ENCODE measurements at regions not wholly inside any gene's neighbourhood (a gene's known extent, or its start where the extent isn't known, plus 50 kb on each side); places are given as distances from the start of the nearest gene placed in this dataset.
A peak's percentile ranks its signal among the peaks of the same experiment; 100 is the strongest.

GRCh38 chr10:77716458-77717317 is 79.1 kb upstream of the KCNMA1 start:
- Histone ChIP-seq H3K9ac (ENCODE audit: low read depth, low read length) (no peak overlapping the region), H3K9me3 (ENCODE audit: control insufficient read depth, insufficient read depth, low read length) (no peaks in the 10 kb centered on the region), H3K36me3 (ENCODE audit: insufficient read depth, low read length) (no peaks in the 10 kb centered on the region), H3K4me1 (ENCODE audit: insufficient read depth, low read length) (peaks cover 15% of the 10 kb centered on the region)

GRCh38 chr10:77715536-77715935 is 77.9 kb upstream of the KCNMA1 start:
- Histone ChIP-seq H3K4me1 (ENCODE audit: insufficient read depth, low read length) (peaks cover 17% of the 10 kb centered on the region), H3K36me3 (ENCODE audit: insufficient read depth, low read length) (no peaks in the 10 kb centered on the region), H3K9me3 (ENCODE audit: control insufficient read depth, insufficient read depth, low read length) (no peaks in the 10 kb centered on the region), H3K9ac (ENCODE audit: low read depth, low read length) (no peak overlapping the region)

- H3K36me3 ChIP-seq (ENCODE audit: insufficient read depth, low read length) = no peaks in the 10 kb centered on the region
- H3K9ac ChIP-seq (ENCODE audit: low read depth, low read length) = no peak overlapping the region
- peaks cover 17% of the 10 kb centered on the region for H3K4me1 ChIP-seq (ENCODE audit: insufficient read depth, low read length)
- no peaks in the 10 kb centered on the region for H3K9me3 ChIP-seq (ENCODE audit: control insufficient read depth, insufficient read depth, low read length)
These were observed 77.5 kb upstream of the KCNMA1 start for GRCh38 chr10:77715088-77715487.

- Histone ChIP-seq H3K36me3 (ENCODE audit: insufficient read depth, low read length) (no peaks in the 10 kb centered on the region), H3K9ac (ENCODE audit: low read depth, low read length) (no peak overlapping the region), H3K9me3 (ENCODE audit: control insufficient read depth, insufficient read depth, low read length) (no peaks in the 10 kb centered on the region), H3K4me1 (ENCODE audit: insufficient read depth, low read length) (peaks cover 22% of the 10 kb centered on the region)
These were observed 76.1 kb upstream of the KCNMA1 start for GRCh38 chr10:77713521-77714280.

- no peak overlapping the region for H3K9ac ChIP-seq (ENCODE audit: low read depth, low read length)
- H3K4me1 ChIP-seq (ENCODE audit: insufficient read depth, low read length) = peaks cover 22% of the 10 kb centered on the region
- no peaks in the 10 kb centered on the region for H3K36me3 ChIP-seq (ENCODE audit: insufficient read depth, low read length)
- H3K9me3 ChIP-seq (ENCODE audit: control insufficient read depth, insufficient read depth, low read length) = no peaks in the 10 kb centered on the region
These were observed 74.6 kb upstream of the KCNMA1 start for GRCh38 chr10:77712207-77712606.

GRCh38 chr10:77711683-77712049 is 74.1 kb upstream of the KCNMA1 start:
- Histone ChIP-seq H3K4me1 (ENCODE audit: insufficient read depth, low read length) (peaks cover 22% of the 10 kb centered on the region), H3K9ac (ENCODE audit: low read depth, low read length) (no peak overlapping the region), H3K9me3 (ENCODE audit: control insufficient read depth, insufficient read depth, low read length) (no peaks in the 10 kb centered on the region), H3K36me3 (ENCODE audit: insufficient read depth, low read length) (no peaks in the 10 kb centered on the region)

- Histone ChIP-seq H3K4me1 (ENCODE audit: insufficient read depth, low read length) (peaks cover 22% of the 10 kb centered on the region), H3K36me3 (ENCODE audit: insufficient read depth, low read length) (no peaks in the 10 kb centered on the region), H3K9ac (ENCODE audit: low read depth, low read length) (peak overlapping the region; percentile 21; the same call in 1 of the 2 replicates), H3K9me3 (ENCODE audit: control insufficient read depth, insufficient read depth, low read length) (no peaks in the 10 kb centered on the region)
These were observed 73.4 kb upstream of the KCNMA1 start for GRCh38 chr10:77710759-77711682.

GRCh38 chr10:77710081-77710551 is 72.5 kb upstream of the KCNMA1 start:
- Histone ChIP-seq H3K4me1 (ENCODE audit: insufficient read depth, low read length) (peaks cover 22% of the 10 kb centered on the region), H3K9ac (ENCODE audit: low read depth, low read length) (peak overlapping the region; percentile 21; the same call in 1 of the 2 replicates), H3K9me3 (ENCODE audit: control insufficient read depth, insufficient read depth, low read length) (no peaks in the 10 kb centered on the region), H3K36me3 (ENCODE audit: insufficient read depth, low read length) (no peaks in the 10 kb centered on the region)

GRCh38 chr10:77707570-77707969 is 70.0 kb upstream of the KCNMA1 start:
- H3K9me3 ChIP-seq (ENCODE audit: control insufficient read depth, insufficient read depth, low read length) = no peaks in the 10 kb centered on the region
- no peak overlapping the region for H3K9ac ChIP-seq (ENCODE audit: low read depth, low read length)
- H3K4me1 ChIP-seq (ENCODE audit: insufficient read depth, low read length) = peaks cover 15% of the 10 kb centered on the region; the same call in 1 of the 2 replicates
- no peaks in the 10 kb centered on the region for H3K36me3 ChIP-seq (ENCODE audit: insufficient read depth, low read length)

- Histone ChIP-seq H3K4me1 (ENCODE audit: insufficient read depth, low read length) (peaks cover 3% of the 10 kb centered on the region; the same call in 1 of the 2 replicates), H3K9me3 (ENCODE audit: control insufficient read depth, insufficient read depth, low read length) (no peaks in the 10 kb centered on the region), H3K36me3 (ENCODE audit: insufficient read depth, low read length) (no peaks in the 10 kb centered on the region), H3K9ac (ENCODE audit: low read depth, low read length) (no peak overlapping the region)
These were observed 64.6 kb upstream of the KCNMA1 start for GRCh38 chr10:77702166-77702565.

GRCh38 chr10:77700086-77700485 is 62.5 kb upstream of the KCNMA1 start:
- H3K9ac ChIP-seq (ENCODE audit: low read depth, low read length) = no peak overlapping the region
- no peaks in the 10 kb centered on the region for H3K36me3 ChIP-seq (ENCODE audit: insufficient read depth, low read length)
- H3K4me1 ChIP-seq (ENCODE audit: insufficient read depth, low read length) = peaks cover 3% of the 10 kb centered on the region; the same call in 1 of the 2 replicates
- no peaks in the 10 kb centered on the region for H3K9me3 ChIP-seq (ENCODE audit: control insufficient read depth, insufficient read depth, low read length)

- H3K36me3 ChIP-seq (ENCODE audit: insufficient read depth, low read length) = no peaks in the 10 kb centered on the region
- no peak overlapping the region for H3K9ac ChIP-seq (ENCODE audit: low read depth, low read length)
- no peaks in the 10 kb centered on the region for H3K9me3 ChIP-seq (ENCODE audit: control insufficient read depth, insufficient read depth, low read length)
These were observed 61.6 kb upstream of the KCNMA1 start for GRCh38 chr10:77699080-77699645.

GRCh38 chr10:77698267-77698931 is 60.8 kb upstream of the KCNMA1 start:
- no peaks in the 10 kb centered on the region for H3K9me3 ChIP-seq (ENCODE audit: control insufficient read depth, insufficient read depth, low read length)
- peaks cover 3% of the 10 kb centered on the region; the same call in 1 of the 2 replicates for H3K4me1 ChIP-seq (ENCODE audit: insufficient read depth, low read length)
- H3K9ac ChIP-seq (ENCODE audit: low read depth, low read length) = no peak overlapping the region
- H3K36me3 ChIP-seq (ENCODE audit: insufficient read depth, low read length) = no peaks in the 10 kb centered on the region

More at GRCh38 chr10:77699080-77699645, 61.6 kb upstream of the KCNMA1 start:
- H3K4me1 ChIP-seq (ENCODE audit: insufficient read depth, low read length) = peaks cover 3% of the 10 kb centered on the region; the same call in 1 of the 2 replicates
